ENCODE measurements at regions not wholly inside any gene's neighbourhood (a gene's known extent, or its start where the extent isn't known, plus 50 kb on each side); places are given as distances from the start of the nearest gene placed in this dataset.

- TF ChIP-seq POLR2AphosphoS5 (IDR thresholded peaks at IDR 0.05; ENCODE audit: low read depth, low read length): no peak
- no peak for TF ChIP-seq REST (IDR thresholded peaks at IDR 0.05; ENCODE audit: insufficient read depth in 1 of 2, low read depth in 2 of 2, low read length in 2 of 2)
- TF ChIP-seq TAF1 (IDR thresholded peaks at IDR 0.05; ENCODE audit: borderline replicate concordance, insufficient read depth, low read length): no peak
- no peak for TF ChIP-seq SIN3A (IDR thresholded peaks at IDR 0.05; ENCODE audit: borderline replicate concordance, insufficient read depth, low read length)
- TF ChIP-seq FOXP2 (optimal IDR thresholded peaks at IDR 0.05; ENCODE audit: borderline replicate concordance, extremely low read depth, extremely low read length, insufficient read depth): no peak
These were observed 249.4 kb upstream of the UBE2E3 start for GRCh38 chr2:180730976-180731375.

GRCh38 chr2:180728928-180729559, 251.4 kb upstream of the UBE2E3 start:
- TF ChIP-seq FOXP2 (optimal IDR thresholded peaks at IDR 0.05; ENCODE audit: borderline replicate concordance, extremely low read depth, extremely low read length, insufficient read depth) (no peak), POLR2AphosphoS5 (IDR thresholded peaks at IDR 0.05; ENCODE audit: low read depth, low read length) (no peak), SIN3A (IDR thresholded peaks at IDR 0.05; ENCODE audit: borderline replicate concordance, insufficient read depth, low read length) (no peak)

GRCh38 chr2:180723712-180724111, 256.7 kb upstream of the UBE2E3 start:
- TF ChIP-seq SIN3A (IDR thresholded peaks at IDR 0.05; ENCODE audit: borderline replicate concordance, insufficient read depth, low read length) (no peak), FOXP2 (optimal IDR thresholded peaks at IDR 0.05; ENCODE audit: borderline replicate concordance, extremely low read depth, extremely low read length, insufficient read depth) (no peak), POLR2AphosphoS5 (IDR thresholded peaks at IDR 0.05; ENCODE audit: low read depth, low read length) (no peak), REST (IDR thresholded peaks at IDR 0.05; ENCODE audit: insufficient read depth in 1 of 2, low read depth in 2 of 2, low read length in 2 of 2) (no peak), TAF1 (IDR thresholded peaks at IDR 0.05; ENCODE audit: borderline replicate concordance, insufficient read depth, low read length) (no peak)

GRCh38 chr2:180722551-180723239, 257.7 kb upstream of the UBE2E3 start:
- TF ChIP-seq SIN3A (IDR thresholded peaks at IDR 0.05; ENCODE audit: borderline replicate concordance, insufficient read depth, low read length) (no peak), POLR2AphosphoS5 (IDR thresholded peaks at IDR 0.05; ENCODE audit: low read depth, low read length) (no peak), REST (IDR thresholded peaks at IDR 0.05; ENCODE audit: insufficient read depth in 1 of 2, low read depth in 2 of 2, low read length in 2 of 2) (no peak), TAF1 (IDR thresholded peaks at IDR 0.05; ENCODE audit: borderline replicate concordance, insufficient read depth, low read length) (no peak), FOXP2 (optimal IDR thresholded peaks at IDR 0.05; ENCODE audit: borderline replicate concordance, extremely low read depth, extremely low read length, insufficient read depth) (no peak)

GRCh38 chr2:180720829-180721228, 259.6 kb upstream of the UBE2E3 start:
- TF ChIP-seq POLR2AphosphoS5 (IDR thresholded peaks at IDR 0.05; ENCODE audit: low read depth, low read length): no peak
- no peak for TF ChIP-seq REST (IDR thresholded peaks at IDR 0.05; ENCODE audit: insufficient read depth in 1 of 2, low read depth in 2 of 2, low read length in 2 of 2)
- TF ChIP-seq FOXP2 (optimal IDR thresholded peaks at IDR 0.05; ENCODE audit: borderline replicate concordance, extremely low read depth, extremely low read length, insufficient read depth): no peak
- TF ChIP-seq SIN3A (IDR thresholded peaks at IDR 0.05; ENCODE audit: borderline replicate concordance, insufficient read depth, low read length): no peak
- no peak for TF ChIP-seq TAF1 (IDR thresholded peaks at IDR 0.05; ENCODE audit: borderline replicate concordance, insufficient read depth, low read length)
